Gastrocnemius medialis (tissue), 4 donors: ENCODE measurements at regions not wholly inside any gene's neighbourhood (a gene's known extent, or its start where the extent isn't known, plus 50 kb on each side); places are given as distances from the start of the nearest gene placed in this dataset.

ENCODE experiments used
- CTCF ChIP-seq, 5 experiments: fragments of 450-650 bp in 3 of 5; fragments of 200-600 bp in 2 of 5; sonication (generic) in 2 of 5; IDR thresholded peaks in 4 of 5; conservative IDR thresholded peaks in 1 of 5; 1 replicate in 4 of 5; 2 replicates in 1 of 5; pipeline ENCODE4 v1.5.1; 2016 to 2019; ENCODE audit warnings: antibody characterized with exemption in 5 of 5, mild to moderate bottlenecking in 3 of 5, moderate library complexity in 3 of 5
- POLR2A ChIP-seq, 2 donors: fragments of 450-650 bp; IDR thresholded peaks; one replicate each; pipeline ENCODE4 v1.6.1; 2017; ENCODE audit warnings: antibody characterized with exemption in 2 of 2, mild to moderate bottlenecking in 2 of 2, moderate library complexity in 2 of 2

GRCh38 chr3:5568451-5568850, 380.9 kb downstream of the EDEM1 start:
- TF ChIP-seq POLR2A (IDR thresholded peaks at IDR 0.05) (no peak), CTCF (IDR thresholded peaks at IDR 0.05 in 4 of 5, conservative IDR thresholded peaks at IDR 0.05 in 1 of 5) (no peak)
